IPS-15b (cell line): ENCODE measurements at regions not wholly inside any gene's neighbourhood (a gene's known extent, or its start where the extent isn't known, plus 50 kb on each side); places are given as distances from the start of the nearest gene placed in this dataset.

ENCODE experiments used
- H3K27me3 ChIP-seq: one replicate; pipeline ENCODE4 v1.6.1; 2013; ENCODE audit warnings: low read length; ENCODE audit not compliant: control insufficient read depth, insufficient read depth
- H3K36me3 ChIP-seq: one replicate; pipeline ENCODE4 v1.6.1; 2013; ENCODE audit warnings: low read length; ENCODE audit not compliant: control insufficient read depth, insufficient read depth
- H3K4me1 ChIP-seq: one replicate; pipeline ENCODE4 v1.6.1; 2013; ENCODE audit warnings: mild to moderate bottlenecking, low read length; ENCODE audit not compliant: control insufficient read depth, insufficient read depth
- H3K4me3 ChIP-seq: one replicate; pipeline ENCODE4 v1.5.1; 2013; ENCODE audit warnings: low read depth, low read length
- H3K9ac ChIP-seq: one replicate; pipeline ENCODE4 v1.6.1; 2013; ENCODE audit warnings: low read depth, mild to moderate bottlenecking, low read length
- H3K9me3 ChIP-seq: one replicate; pipeline ENCODE4 v1.6.1; 2013; ENCODE audit warnings: mild to moderate bottlenecking, low read length; ENCODE audit not compliant: control insufficient read depth, insufficient read depth

- Histone ChIP-seq H3K9me3 (no peaks in the 10 kb centered on the region), H3K4me3 (no peak overlapping the region), H3K27me3 (no peaks in the 10 kb centered on the region), H3K9ac (no peak overlapping the region), H3K36me3 (no peaks in the 10 kb centered on the region), H3K4me1 (peaks cover 26% of the 10 kb centered on the region)
Observed at GRCh38 chr2:228503731-228504130, 322.2 kb upstream of the SPHKAP start.

GRCh38 chr2:228493852-228494251 lies 312.4 kb upstream of the SPHKAP start:
- Histone ChIP-seq H3K36me3 (no peaks in the 10 kb centered on the region), H3K4me3 (no peak overlapping the region), H3K4me1 (no peaks in the 10 kb centered on the region), H3K9ac (no peak overlapping the region), H3K27me3 (no peaks in the 10 kb centered on the region), H3K9me3 (no peaks in the 10 kb centered on the region)

- no peak overlapping the region for H3K4me3 ChIP-seq
- no peaks in the 10 kb centered on the region for H3K36me3 ChIP-seq
- no peaks in the 10 kb centered on the region for H3K4me1 ChIP-seq
- no peak overlapping the region for H3K9ac ChIP-seq
- no peaks in the 10 kb centered on the region for H3K9me3 ChIP-seq
- no peaks in the 10 kb centered on the region for H3K27me3 ChIP-seq
Observed at GRCh38 chr2:228479014-228479413, 297.5 kb upstream of the SPHKAP start.

- H3K36me3 ChIP-seq, result no peaks in the 10 kb centered on the region
- no peak overlapping the region for H3K4me3 ChIP-seq
- H3K9me3 ChIP-seq, result no peaks in the 10 kb centered on the region
- no peak overlapping the region for H3K9ac ChIP-seq
- no peaks in the 10 kb centered on the region for H3K4me1 ChIP-seq
- H3K27me3 ChIP-seq, result no peaks in the 10 kb centered on the region
Observed at GRCh38 chr2:228474466-228474865, 293.0 kb upstream of the SPHKAP start.

- no peak overlapping the region for H3K4me3 ChIP-seq
- no peaks in the 10 kb centered on the region for H3K27me3 ChIP-seq
- no peaks in the 10 kb centered on the region for H3K9me3 ChIP-seq
- no peak overlapping the region for H3K9ac ChIP-seq
- no peaks in the 10 kb centered on the region for H3K4me1 ChIP-seq
- H3K36me3 ChIP-seq, result no peaks in the 10 kb centered on the region
Observed at GRCh38 chr2:228469721-228470120, 288.2 kb upstream of the SPHKAP start.

- no peak overlapping the region for H3K4me3 ChIP-seq
- H3K4me1 ChIP-seq, result no peaks in the 10 kb centered on the region
- no peaks in the 10 kb centered on the region for H3K9me3 ChIP-seq
- no peaks in the 10 kb centered on the region for H3K27me3 ChIP-seq
- H3K9ac ChIP-seq, result no peak overlapping the region
- no peaks in the 10 kb centered on the region for H3K36me3 ChIP-seq
Observed at GRCh38 chr2:228466851-228467250, 285.4 kb upstream of the SPHKAP start.

GRCh38 chr2:228465408-228465807 lies 283.9 kb upstream of the SPHKAP start:
- H3K36me3 ChIP-seq, result no peaks in the 10 kb centered on the region
- no peak overlapping the region for H3K4me3 ChIP-seq
- no peaks in the 10 kb centered on the region for H3K9me3 ChIP-seq
- H3K4me1 ChIP-seq, result no peaks in the 10 kb centered on the region
- H3K9ac ChIP-seq, result no peak overlapping the region
- no peaks in the 10 kb centered on the region for H3K27me3 ChIP-seq

- no peak overlapping the region for H3K4me3 ChIP-seq
- no peaks in the 10 kb centered on the region for H3K4me1 ChIP-seq
- H3K9ac ChIP-seq, result no peak overlapping the region
- no peaks in the 10 kb centered on the region for H3K36me3 ChIP-seq
- H3K27me3 ChIP-seq, result no peaks in the 10 kb centered on the region
- no peaks in the 10 kb centered on the region for H3K9me3 ChIP-seq
Observed at GRCh38 chr2:228458364-228458763, 276.9 kb upstream of the SPHKAP start.

- H3K36me3 ChIP-seq, result no peaks in the 10 kb centered on the region
- H3K9me3 ChIP-seq, result no peaks in the 10 kb centered on the region
- H3K4me1 ChIP-seq, result no peaks in the 10 kb centered on the region
- H3K27me3 ChIP-seq, result no peaks in the 10 kb centered on the region
- H3K9ac ChIP-seq, result no peak overlapping the region
- no peak overlapping the region for H3K4me3 ChIP-seq
Observed at GRCh38 chr2:228447266-228447915, 265.9 kb upstream of the SPHKAP start.

GRCh38 chr2:228446734-228447133 lies 265.2 kb upstream of the SPHKAP start:
- no peak overlapping the region for H3K9ac ChIP-seq
- H3K9me3 ChIP-seq, result no peaks in the 10 kb centered on the region
- no peaks in the 10 kb centered on the region for H3K36me3 ChIP-seq
- H3K4me3 ChIP-seq, result no peak overlapping the region
- H3K27me3 ChIP-seq, result no peaks in the 10 kb centered on the region
- no peaks in the 10 kb centered on the region for H3K4me1 ChIP-seq

- Histone ChIP-seq H3K9me3 (no peaks in the 10 kb centered on the region), H3K4me3 (no peak overlapping the region), H3K4me1 (no peaks in the 10 kb centered on the region), H3K27me3 (no peaks in the 10 kb centered on the region), H3K36me3 (no peaks in the 10 kb centered on the region), H3K9ac (no peak overlapping the region)
Observed at GRCh38 chr2:228444161-228444560, 262.7 kb upstream of the SPHKAP start.

- no peak overlapping the region for H3K4me3 ChIP-seq
- H3K9ac ChIP-seq, result no peak overlapping the region
- H3K36me3 ChIP-seq, result no peaks in the 10 kb centered on the region
- no peaks in the 10 kb centered on the region for H3K9me3 ChIP-seq
- H3K4me1 ChIP-seq, result no peaks in the 10 kb centered on the region
- H3K27me3 ChIP-seq, result no peaks in the 10 kb centered on the region
Observed at GRCh38 chr2:228433721-228434120, 252.2 kb upstream of the SPHKAP start.
